HG03066 (cell line): ENCODE measurements at regions not wholly inside any gene's neighbourhood (a gene's known extent, or its start where the extent isn't known, plus 50 kb on each side); places are given as distances from the start of the nearest gene placed in this dataset.
"Not testable (repeated sequence)": the region's sequence is repeated elsewhere in the genome, so short reads cannot be mapped to it uniquely, and the experiment has no call there.

ENCODE experiments used
- ATAC-seq: cut with Tn5 transposase; IDR thresholded peaks from one replicate; pipeline ENCODE4 v1.9.1; 2021; ENCODE audit warnings: low read depth; ENCODE audit not compliant: unreplicated experiment

DNA sequence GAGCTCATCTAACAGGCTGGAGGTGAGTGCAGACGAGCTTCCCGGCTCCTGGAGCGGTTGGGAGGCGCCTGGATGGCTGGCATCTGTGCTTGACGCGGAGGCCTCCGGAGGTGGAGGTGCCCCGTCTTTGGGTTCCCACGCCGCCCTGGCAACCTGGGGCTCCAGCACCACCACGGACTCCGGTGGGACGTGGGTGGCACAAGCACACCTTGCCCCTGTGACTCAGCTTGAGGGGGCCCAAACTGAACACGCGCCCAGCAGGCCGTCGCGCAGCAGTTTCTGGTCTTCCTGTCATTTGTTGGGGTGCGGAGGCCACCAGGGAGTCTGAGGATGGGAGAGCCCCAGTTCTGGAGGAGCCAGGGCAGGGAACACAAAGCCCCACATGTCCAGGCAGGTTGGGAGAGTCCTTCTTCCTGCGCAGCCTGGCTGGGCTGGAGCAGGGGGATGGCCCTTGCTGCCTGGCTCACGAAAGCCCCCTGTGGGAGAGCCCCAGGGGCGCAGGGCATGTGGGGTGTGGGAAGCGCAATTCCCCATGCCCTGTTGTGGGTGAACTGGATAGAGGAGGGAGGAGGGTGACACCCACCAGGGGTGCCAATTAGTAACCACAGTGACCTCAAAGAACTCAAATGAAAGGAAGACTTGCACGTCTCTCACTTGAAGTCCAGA is 1378.6 kb upstream of the DEFB115 start:
- no peak for ATAC-seq

GRCh38 chr20:29881107-29881506 is 1376.4 kb upstream of the DEFB115 start:
- ATAC-seq: not testable (repeated sequence)

DNA sequence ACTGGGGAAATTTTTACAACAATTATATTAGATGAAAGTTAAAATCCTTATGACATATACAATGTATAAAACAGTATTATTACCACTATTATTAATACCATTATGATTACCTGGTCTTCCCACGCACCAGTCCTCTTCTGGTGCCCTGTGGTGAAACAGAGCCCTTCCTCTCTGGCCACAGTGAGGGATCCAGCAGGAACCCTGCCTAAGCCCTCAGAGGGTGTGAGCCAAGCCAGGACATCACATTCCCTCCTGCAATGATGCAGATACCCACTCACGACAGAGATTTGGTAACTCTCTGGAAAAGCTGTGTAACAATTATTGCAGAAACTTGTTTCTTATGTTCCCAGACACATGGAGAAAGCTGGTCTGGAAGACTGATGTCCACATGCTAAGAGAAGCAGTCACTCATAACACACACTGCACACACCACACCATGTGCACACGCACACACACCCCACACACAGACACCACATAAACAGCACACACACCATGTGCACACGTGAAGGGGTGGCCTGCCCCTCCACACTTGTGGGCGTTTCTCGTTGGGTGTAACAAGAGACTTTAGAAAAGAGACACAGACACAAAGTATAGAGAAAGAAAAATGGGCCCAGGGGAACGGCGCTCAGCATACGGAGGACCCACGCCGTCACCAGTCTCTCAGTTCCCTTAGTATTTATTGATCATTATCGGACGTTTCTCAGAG is 1373.8 kb upstream of the DEFB115 start:
- not testable (repeated sequence) for ATAC-seq

- not testable (repeated sequence) for ATAC-seq
These were observed 1373.1 kb upstream of the DEFB115 start for GRCh38 chr20:29884322-29884721.

DNA sequence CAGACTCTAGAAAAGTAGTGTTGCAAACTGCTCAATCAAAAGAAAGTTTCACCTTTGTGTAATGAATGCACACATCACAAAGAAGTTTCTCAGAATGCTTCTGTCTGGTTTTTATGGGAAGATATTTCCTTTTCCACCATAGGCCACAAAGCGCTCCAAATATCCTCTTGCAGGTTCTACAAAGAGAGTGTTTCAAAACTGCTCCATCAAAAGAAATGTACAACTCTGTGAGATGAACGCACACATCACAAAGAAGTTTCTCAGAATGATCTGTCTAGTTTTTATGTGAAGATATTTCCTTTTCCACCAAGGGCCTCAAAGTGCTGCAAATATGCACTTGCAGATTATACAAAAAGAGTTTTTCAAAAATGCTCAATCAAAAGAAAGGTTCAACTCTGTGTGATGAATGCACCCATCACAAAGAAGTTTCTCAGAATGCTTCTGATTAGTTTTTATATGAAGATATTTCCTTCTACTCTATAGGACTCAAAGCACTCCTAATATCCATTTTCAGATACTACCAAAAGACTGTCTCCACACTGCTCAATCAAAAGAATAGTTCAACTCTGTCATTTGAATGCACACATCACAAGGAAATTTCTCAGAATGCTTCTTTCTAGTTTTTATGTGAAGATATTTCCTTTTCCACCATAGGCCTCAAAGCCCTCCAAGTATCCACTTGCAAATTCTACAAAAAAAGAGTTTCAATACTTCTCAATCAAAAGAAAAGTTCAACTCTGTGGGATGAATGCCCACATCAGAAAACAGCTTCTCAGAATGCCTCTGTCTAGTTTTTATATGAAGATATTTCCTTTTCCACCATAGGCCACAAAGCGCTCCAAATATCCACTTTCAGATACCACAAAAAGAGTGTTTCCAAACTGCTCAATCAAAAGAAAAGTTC is 1371.9 kb upstream of the DEFB115 start:
- not testable (repeated sequence) for ATAC-seq

- ATAC-seq: not testable (repeated sequence)
These were observed 1365.9 kb upstream of the DEFB115 start for GRCh38 chr20:29891555-29891954.
